Ectodermal cell (in vitro differentiated cells): ENCODE measurements at regions not wholly inside any gene's neighbourhood (a gene's known extent, or its start where the extent isn't known, plus 50 kb on each side); places are given as distances from the start of the nearest gene placed in this dataset.

Source experiments
- H3K27ac ChIP-seq: 2 replicates; pipeline ENCODE4 v1.7.0; 2013; ENCODE audit warnings: mild to moderate bottlenecking, low read depth, low read length; ENCODE audit not compliant: insufficient read depth, poor library complexity, severe bottlenecking
- H3K27me3 ChIP-seq: 2 replicates; pipeline ENCODE4 v1.7.0; 2013; ENCODE audit warnings: mild to moderate bottlenecking, low read length; ENCODE audit not compliant: insufficient read depth, control insufficient read depth, poor library complexity, severe bottlenecking
- H3K36me3 ChIP-seq: one replicate; pipeline ENCODE4 v1.7.0; 2013; ENCODE audit warnings: low read length; ENCODE audit not compliant: control insufficient read depth, insufficient read depth
- H3K4me1 ChIP-seq: one replicate; pipeline ENCODE4 v1.7.0; 2013; ENCODE audit warnings: low read length; ENCODE audit not compliant: control insufficient read depth, insufficient read depth
- H3K4me3 ChIP-seq: 2 replicates; pipeline ENCODE4 v1.7.0; 2013; ENCODE audit warnings: low read depth, low read length, control low read depth; ENCODE audit not compliant: insufficient read depth
- H3K9me3 ChIP-seq: 2 replicates; pipeline ENCODE4 v1.7.0; 2013; ENCODE audit warnings: mild to moderate bottlenecking, low read length, moderate library complexity; ENCODE audit not compliant: control insufficient read depth
- WGBS, 2 experiments: methylation state at CpG; one replicate each; pipeline ENCODE4 v1.1.7; 2013; ENCODE audit warnings: missing lambda C conversion rate in 2 of 2; 5-methylcytosine and 5-hydroxymethylcytosine counted together

DNA sequence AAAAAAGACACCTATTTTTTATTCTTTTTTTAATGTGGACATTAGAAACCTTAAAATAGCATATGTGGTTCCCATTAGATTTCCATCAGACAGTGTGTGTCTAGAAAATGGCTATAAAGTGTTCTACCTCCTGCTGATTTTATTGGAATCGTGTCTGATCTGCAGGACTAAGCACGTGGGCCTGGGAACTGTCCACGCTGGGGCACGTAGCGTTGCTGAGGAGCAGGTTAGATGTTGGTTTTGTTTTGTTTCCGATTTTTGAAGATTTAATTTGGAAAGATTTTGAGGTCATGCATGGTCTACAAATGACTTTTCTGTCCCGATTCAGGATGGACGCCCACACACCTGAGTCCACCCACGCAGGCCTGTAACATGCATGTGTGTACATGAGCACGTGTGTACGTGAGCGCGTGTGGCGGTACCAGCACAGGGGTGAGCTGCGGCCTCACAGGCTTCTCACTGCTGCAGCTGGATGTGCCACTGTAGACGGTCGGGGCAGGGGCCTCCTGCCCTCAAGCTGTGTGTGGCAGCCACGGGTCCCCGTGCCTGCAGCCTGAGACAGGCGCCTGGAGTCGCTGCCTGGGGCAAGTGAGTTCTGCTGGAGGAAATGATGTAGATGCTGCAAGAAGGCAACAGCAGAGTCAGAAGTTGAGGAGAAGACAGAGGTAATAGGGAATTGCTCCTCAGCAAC lies 99.7 kb upstream of the CTDP1 start:
- Histone ChIP-seq H3K9me3 (peaks cover 2% of the 10 kb centered on the region), H3K27ac (no peak overlapping the region), H3K4me1 (peaks cover 4% of the 10 kb centered on the region), H3K27me3 (no peaks in the 10 kb centered on the region), H3K36me3 (no peaks in the 10 kb centered on the region), H3K4me3 (no peak overlapping the region)
- 93 to 94% methylated on average over 21 of the region's 21 CpGs for WGBS, 2 experiments

DNA sequence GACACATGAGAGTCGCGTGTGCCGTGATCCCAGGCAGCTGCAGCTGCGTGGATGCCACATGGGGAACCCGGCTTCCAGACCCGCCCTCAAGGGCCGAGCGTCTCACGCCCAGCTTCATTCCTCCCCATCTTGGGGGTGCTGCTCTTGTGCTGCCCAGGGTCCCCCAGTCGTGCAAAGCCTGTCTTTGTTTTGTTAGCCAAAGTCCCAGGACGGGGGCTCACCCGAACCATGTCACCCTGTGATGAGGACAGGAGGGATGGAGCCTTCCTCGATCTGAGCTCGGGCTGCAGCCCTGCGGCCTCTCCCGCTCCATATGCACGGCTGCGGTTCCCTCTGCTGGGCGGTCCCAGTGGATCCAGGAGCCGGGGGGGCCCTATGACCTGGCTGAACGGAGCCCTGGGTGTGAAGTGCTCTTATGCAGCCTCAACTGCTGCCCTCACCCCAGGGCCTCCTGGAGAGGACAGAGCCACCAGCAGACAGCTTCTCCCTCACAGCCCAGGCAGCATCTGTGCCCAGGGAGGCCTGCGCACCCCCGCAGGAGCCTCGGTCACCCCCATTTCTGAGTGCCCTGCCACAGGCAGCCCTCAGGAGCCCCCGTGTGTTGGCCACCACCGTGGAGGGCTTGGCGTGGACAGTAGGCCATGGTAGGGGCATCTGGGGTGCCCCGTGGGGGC lies 99.0 kb upstream of the CTDP1 start:
- Histone ChIP-seq H3K27me3 (no peaks in the 10 kb centered on the region), H3K4me3 (no peak overlapping the region)
- WGBS, 2 experiments = 88 to 89% methylated on average over 28 of the region's 28 CpGs

DNA sequence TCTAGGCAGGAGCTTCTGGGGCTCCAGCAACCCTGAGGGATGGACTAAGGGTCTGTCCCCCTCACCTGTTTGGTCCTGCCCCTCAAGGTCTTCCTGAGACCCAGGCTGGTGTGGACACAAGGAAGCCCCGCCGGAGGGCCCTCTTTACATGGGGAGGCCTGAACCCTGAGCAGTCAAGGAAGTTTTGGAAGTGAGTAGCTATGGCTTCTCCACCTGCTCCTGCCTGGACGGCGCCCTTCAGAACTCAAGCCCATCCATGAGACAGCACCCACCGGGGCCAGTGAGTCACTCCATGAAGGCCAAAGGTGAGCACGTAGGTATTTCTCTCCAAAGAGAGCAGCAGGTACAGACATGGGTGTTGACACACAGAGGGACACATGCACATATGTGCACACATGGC lies 98.2 kb upstream of the CTDP1 start:
- peaks cover 4% of the 10 kb centered on the region for H3K4me1 ChIP-seq
- no peak overlapping the region for H3K27ac ChIP-seq
- H3K4me3 ChIP-seq = no peak overlapping the region
- H3K27me3 ChIP-seq = no peaks in the 10 kb centered on the region
- H3K9me3 ChIP-seq = peaks cover 2% of the 10 kb centered on the region
- H3K36me3 ChIP-seq = no peaks in the 10 kb centered on the region
- WGBS, 2 experiments = 94 to 96% methylated on average over 6 of the region's 6 CpGs

More for the DNA sequence above, 99.0 kb upstream of the CTDP1 start:
- H3K36me3 ChIP-seq = no peaks in the 10 kb centered on the region
- peaks cover 4% of the 10 kb centered on the region for H3K4me1 ChIP-seq
- peaks cover 2% of the 10 kb centered on the region for H3K9me3 ChIP-seq
- no peak overlapping the region for H3K27ac ChIP-seq

DNA sequence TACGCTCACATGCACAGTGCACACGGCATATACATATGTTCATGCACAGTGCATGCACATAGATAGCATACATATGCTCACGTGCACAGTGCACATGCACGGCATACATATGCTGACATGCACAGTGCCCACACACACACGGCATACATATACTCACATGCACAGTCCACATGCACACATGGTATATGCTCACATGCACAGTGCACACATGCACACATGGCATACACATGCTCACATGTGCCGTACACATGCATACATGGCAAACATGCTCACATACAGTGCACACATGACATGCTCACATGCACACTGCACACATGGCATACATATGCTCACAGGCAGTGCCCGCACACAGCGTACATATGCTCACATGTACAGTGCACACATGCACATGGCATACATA lies 97.7 kb upstream of the CTDP1 start:
- H3K27me3 ChIP-seq = no peaks in the 10 kb centered on the region
- 94 to 97% methylated on average over 8 of the region's 8 CpGs for WGBS, 2 experiments
- no peak overlapping the region for H3K4me3 ChIP-seq
- H3K4me1 ChIP-seq = peaks cover 4% of the 10 kb centered on the region
- peaks cover 2% of the 10 kb centered on the region for H3K9me3 ChIP-seq
- H3K27ac ChIP-seq = no peak overlapping the region
- H3K36me3 ChIP-seq = no peaks in the 10 kb centered on the region

DNA sequence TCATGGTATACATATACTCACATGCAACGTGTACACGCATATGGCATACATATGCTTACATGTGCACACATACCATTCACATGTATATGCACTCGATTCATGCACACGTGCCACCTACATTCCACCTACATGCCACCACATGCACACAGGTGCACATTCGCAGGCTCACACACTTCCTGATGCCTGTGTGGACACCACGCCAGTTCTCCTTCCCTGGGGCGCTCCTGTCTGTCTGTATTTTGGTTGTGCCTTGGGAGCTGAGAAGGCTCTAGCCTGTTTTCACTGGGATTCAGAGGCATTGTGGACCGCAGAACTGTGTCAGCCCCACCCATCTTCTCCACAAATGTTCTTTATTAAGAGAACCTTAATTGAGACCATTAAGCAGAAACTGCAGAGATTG lies 96.6 kb upstream of the CTDP1 start:
- peaks cover 9% of the 10 kb centered on the region for H3K4me1 ChIP-seq
- WGBS, 2 experiments = 95% methylated on average over 8 of the region's 8 CpGs
- H3K27me3 ChIP-seq = no peaks in the 10 kb centered on the region
- H3K9me3 ChIP-seq = peaks cover 2% of the 10 kb centered on the region
- H3K4me3 ChIP-seq = no peak overlapping the region
- H3K27ac ChIP-seq = no peak overlapping the region
- no peaks in the 10 kb centered on the region for H3K36me3 ChIP-seq

DNA sequence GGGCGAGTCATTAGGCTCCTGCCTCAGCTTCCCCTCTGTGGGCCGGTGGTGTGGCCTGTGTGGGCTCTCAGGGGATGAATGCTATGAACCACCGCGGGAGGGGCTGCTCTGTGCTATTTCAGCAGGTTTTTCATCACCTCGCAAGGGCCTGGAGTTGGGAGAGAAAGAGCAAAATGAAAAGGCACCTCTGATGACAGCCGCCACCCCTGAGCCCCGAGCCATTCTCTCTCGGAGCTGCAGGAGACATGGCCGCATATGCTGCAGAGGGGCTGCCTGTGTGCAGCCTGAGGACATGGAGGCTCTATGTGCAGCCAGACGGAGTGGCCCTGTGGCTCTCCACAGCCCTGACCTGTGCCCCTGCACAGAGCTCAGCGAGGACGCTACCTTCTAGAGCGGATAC lies 96.2 kb upstream of the CTDP1 start:
- Histone ChIP-seq H3K27ac (no peak overlapping the region), H3K36me3 (no peaks in the 10 kb centered on the region), H3K27me3 (no peaks in the 10 kb centered on the region), H3K4me1 (peaks cover 14% of the 10 kb centered on the region), H3K4me3 (no peak overlapping the region), H3K9me3 (peaks cover 2% of the 10 kb centered on the region)
- 91% methylated on average over 13 of the region's 13 CpGs for WGBS, 2 experiments

DNA sequence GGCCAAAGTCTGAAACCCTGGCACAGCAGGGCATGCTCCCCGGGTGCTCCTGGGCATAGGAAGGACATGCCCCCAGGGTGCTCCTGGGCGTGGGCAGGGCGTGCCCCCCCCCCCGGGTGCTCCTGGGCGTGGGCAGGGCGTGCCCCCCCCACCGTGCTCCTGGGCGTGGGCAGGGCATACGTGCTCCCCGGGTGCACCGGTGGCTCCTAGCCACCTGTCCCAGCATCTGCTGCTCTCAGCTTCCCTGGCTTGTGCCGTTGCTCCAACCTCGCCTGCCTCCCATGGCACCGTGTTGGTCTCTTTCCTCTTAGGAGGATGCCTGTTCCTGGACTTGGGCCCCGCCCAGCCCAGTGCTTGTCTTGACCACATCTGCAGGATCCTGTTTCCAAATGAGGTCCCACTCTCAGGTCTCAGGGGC lies 95.6 kb upstream of the CTDP1 start:
- 72 to 82% methylated on average over 15 of the region's 15 CpGs for WGBS, 2 experiments
- H3K4me1 ChIP-seq = peaks cover 19% of the 10 kb centered on the region
- H3K9me3 ChIP-seq = peaks cover 2% of the 10 kb centered on the region
- H3K27ac ChIP-seq = no peak overlapping the region
- H3K36me3 ChIP-seq = no peaks in the 10 kb centered on the region
- no peak overlapping the region for H3K4me3 ChIP-seq
- H3K27me3 ChIP-seq = no peaks in the 10 kb centered on the region

DNA sequence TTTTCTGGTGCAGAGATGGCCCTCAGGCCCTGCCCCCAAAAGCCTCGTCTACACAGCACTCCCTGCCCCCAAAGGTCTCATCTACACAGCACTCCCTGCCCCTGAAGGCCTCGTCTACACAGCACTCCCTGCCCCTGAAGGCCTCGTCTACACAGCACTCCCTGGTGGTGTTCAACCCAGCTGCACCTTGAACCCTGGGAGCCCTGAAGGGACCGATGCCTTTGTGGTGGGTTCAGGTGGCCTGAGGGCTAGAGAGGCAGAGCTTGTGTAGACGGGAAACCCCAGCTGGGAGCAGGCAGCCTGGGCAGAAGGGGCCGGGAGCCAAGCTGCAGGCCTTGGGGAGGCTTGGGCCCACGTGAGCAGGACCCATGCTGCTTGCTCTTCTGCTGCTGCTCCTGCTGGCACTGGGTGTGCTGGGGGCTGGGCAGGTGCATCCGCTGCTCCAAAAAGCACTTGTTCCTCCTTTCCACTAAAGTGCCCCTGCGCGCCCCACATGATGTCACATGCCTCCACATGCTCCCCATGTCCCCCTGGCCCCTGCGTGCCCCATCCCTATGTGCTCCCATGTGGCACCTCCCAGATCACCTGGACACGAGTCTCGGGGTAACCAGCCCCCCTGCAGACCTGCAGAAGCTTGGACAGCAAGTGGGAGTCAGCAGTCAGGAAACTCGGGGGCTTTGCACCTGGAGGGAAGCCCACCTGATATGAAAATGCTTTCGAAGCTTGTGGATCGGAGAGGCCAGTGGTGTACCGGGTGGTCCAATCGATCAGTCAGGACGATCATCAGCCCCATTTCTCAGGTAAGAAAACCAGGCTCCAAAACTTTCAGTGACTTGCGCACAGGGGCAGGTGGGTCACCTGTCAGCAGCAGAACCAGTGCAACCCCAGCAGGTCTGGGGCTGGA lies 94.9 kb upstream of the CTDP1 start:
- no peak overlapping the region for H3K4me3 ChIP-seq
- no peaks in the 10 kb centered on the region for H3K36me3 ChIP-seq
- H3K27me3 ChIP-seq = no peaks in the 10 kb centered on the region
- H3K4me1 ChIP-seq = peaks cover 24% of the 10 kb centered on the region
- no peak overlapping the region for H3K27ac ChIP-seq
- WGBS, 2 experiments = 86% methylated on average over 20 of the region's 20 CpGs
- peaks cover 2% of the 10 kb centered on the region for H3K9me3 ChIP-seq

DNA sequence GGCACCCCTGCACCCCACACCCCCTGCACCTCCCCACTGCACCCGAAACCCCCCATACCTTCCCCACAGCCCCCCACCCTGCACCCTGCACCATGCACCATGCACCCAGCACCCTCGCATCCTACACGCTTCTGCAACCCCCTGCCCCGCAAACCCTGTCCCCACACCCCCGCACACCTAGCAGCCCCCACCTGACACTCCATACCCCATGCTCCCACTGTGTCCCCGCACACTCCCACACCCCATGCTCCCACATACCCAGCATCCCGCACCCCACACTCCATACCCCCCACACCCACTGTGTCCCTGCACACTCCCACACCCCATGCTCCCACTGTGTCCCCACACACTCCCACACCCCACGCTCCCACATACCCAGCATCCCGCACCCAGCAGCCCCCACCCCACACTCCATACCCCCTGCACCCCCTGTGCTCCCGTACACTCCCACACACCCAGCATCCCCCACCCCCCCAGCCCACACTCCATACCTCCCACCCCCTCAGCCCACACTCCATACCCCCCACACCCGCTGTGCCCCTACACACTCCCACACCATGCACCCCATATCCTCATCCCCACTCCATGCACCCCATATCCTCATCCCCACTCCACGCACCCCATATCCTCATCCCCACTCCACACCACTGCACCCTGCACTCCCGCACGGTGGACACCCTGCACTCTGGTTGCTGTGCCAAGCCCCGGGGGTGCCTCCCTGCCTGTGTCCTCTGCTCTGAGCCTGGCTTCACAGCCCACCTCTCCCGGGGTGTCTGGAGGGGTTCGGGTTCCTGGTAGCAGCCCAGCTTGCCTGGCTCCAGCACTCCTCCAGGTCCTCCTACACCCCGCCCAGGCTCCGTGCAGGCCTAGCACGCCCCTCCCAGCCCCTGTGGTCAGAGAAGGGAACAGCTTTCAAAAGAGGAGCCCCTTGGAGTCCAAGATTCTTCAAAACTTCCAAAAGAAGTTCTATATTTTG lies 93.9 kb upstream of the CTDP1 start:
- no peaks in the 10 kb centered on the region for H3K36me3 ChIP-seq
- H3K4me1 ChIP-seq = peaks cover 29% of the 10 kb centered on the region
- no peak overlapping the region for H3K27ac ChIP-seq
- 89 to 90% methylated on average over 18 of the region's 20 CpGs for WGBS, 2 experiments
- peaks cover 2% of the 10 kb centered on the region for H3K9me3 ChIP-seq
- no peaks in the 10 kb centered on the region for H3K27me3 ChIP-seq
- no peak overlapping the region for H3K4me3 ChIP-seq
